ENCODE measurements at regions not wholly inside any gene's neighbourhood (a gene's known extent, or its start where the extent isn't known, plus 50 kb on each side); places are given as distances from the start of the nearest gene placed in this dataset.

GRCh38 chr11:133697161-133697560 is 148.2 kb downstream of the SPATA19 start:
- no peak for TF ChIP-seq EZH2phosphoT487 (IDR thresholded peaks at IDR 0.05)
- TF ChIP-seq CTCF (IDR thresholded peaks at IDR 0.05) = no peak
- no peak for TF ChIP-seq EZH2 (IDR thresholded peaks at IDR 0.05)

Measured in neural progenitor cell (in vitro differentiated cells).